Endodermal cell (in vitro differentiated cells): ENCODE measurements at regions not wholly inside any gene's neighbourhood (a gene's known extent, or its start where the extent isn't known, plus 50 kb on each side); places are given as distances from the start of the nearest gene placed in this dataset.

Source experiments
- DNase-seq: peaks from one replicate; pipeline ENCODE4 v3.0.0-alpha.2; 2017
- H3K27ac ChIP-seq: 2 replicates; pipeline ENCODE4 v1.5.1; 2013; ENCODE audit warnings: mild to moderate bottlenecking, low read depth, low read length, moderate library complexity
- H3K27me3 ChIP-seq: 2 replicates; pipeline ENCODE4 v1.6.1; 2013; ENCODE audit warnings: mild to moderate bottlenecking, low read length, moderate library complexity; ENCODE audit not compliant: insufficient read depth, control insufficient read depth, poor library complexity, severe bottlenecking
- H3K36me3 ChIP-seq: 2 replicates; pipeline ENCODE4 v1.7.0; 2013; ENCODE audit warnings: mild to moderate bottlenecking, low read length, moderate library complexity; ENCODE audit not compliant: control insufficient read depth, insufficient read depth
- H3K4me1 ChIP-seq: one replicate; pipeline ENCODE4 v1.7.0; 2013; ENCODE audit warnings: low read length; ENCODE audit not compliant: control insufficient read depth, insufficient read depth
- H3K4me3 ChIP-seq: 2 replicates; pipeline ENCODE4 v1.5.1; 2013; ENCODE audit warnings: mild to moderate bottlenecking, low read length, moderate library complexity
- H3K9ac ChIP-seq: 2 replicates; pipeline ENCODE4 v1.6.1; 2013; ENCODE audit warnings: mild to moderate bottlenecking, low read length, moderate library complexity; ENCODE audit not compliant: poor library complexity, severe bottlenecking; ENCODE audit errors: extremely low read depth
- H3K9me3 ChIP-seq: 2 replicates; pipeline ENCODE4 v1.6.1; 2013; ENCODE audit warnings: mild to moderate bottlenecking, low read length, moderate library complexity; ENCODE audit not compliant: control insufficient read depth
- H3K27ac Mint-ChIP-seq: 2 replicates; pipeline ENCODE4 v1.8.0; 2020; ENCODE audit warnings: mixed read lengths
- H3K27me3 Mint-ChIP-seq: 2 replicates; pipeline ENCODE4 v1.8.0; 2021; ENCODE audit warnings: mild to moderate bottlenecking, mixed read lengths; ENCODE audit not compliant: insufficient read depth
- H3K36me3 Mint-ChIP-seq: 2 replicates; pipeline ENCODE4 v1.8.0; 2020; ENCODE audit warnings: low read depth, mixed read lengths
- H3K4me1 Mint-ChIP-seq: 2 replicates; pipeline ENCODE4 v1.8.0; 2020; ENCODE audit warnings: mixed read lengths
- H3K4me3 Mint-ChIP-seq: 2 replicates; pipeline ENCODE4 v1.8.0; 2020; ENCODE audit warnings: mild to moderate bottlenecking, moderate library complexity, mixed read lengths
- H3K9me3 Mint-ChIP-seq: 2 replicates; pipeline ENCODE4 v1.8.0; 2020; ENCODE audit warnings: mild to moderate bottlenecking, mixed read lengths
- CTCF ChIP-seq: fragments of 200-600 bp; sonication (generic); conservative IDR thresholded peaks from 2 replicates; pipeline ENCODE4 v1.5.0; 2021; ENCODE audit warnings: antibody characterized with exemption, mild to moderate bottlenecking
- WGBS, 2 experiments: methylation state at CpG; one replicate each; pipeline versions ENCODE4 v1.1.5 to v1.1.7; 2013; ENCODE audit warnings: missing lambda C conversion rate in 2 of 2, mixed read lengths in 1 of 2; ENCODE audit not compliant: insufficient coverage in 1 of 2, insufficient read length in 1 of 2; 5-methylcytosine and 5-hydroxymethylcytosine counted together

DNA sequence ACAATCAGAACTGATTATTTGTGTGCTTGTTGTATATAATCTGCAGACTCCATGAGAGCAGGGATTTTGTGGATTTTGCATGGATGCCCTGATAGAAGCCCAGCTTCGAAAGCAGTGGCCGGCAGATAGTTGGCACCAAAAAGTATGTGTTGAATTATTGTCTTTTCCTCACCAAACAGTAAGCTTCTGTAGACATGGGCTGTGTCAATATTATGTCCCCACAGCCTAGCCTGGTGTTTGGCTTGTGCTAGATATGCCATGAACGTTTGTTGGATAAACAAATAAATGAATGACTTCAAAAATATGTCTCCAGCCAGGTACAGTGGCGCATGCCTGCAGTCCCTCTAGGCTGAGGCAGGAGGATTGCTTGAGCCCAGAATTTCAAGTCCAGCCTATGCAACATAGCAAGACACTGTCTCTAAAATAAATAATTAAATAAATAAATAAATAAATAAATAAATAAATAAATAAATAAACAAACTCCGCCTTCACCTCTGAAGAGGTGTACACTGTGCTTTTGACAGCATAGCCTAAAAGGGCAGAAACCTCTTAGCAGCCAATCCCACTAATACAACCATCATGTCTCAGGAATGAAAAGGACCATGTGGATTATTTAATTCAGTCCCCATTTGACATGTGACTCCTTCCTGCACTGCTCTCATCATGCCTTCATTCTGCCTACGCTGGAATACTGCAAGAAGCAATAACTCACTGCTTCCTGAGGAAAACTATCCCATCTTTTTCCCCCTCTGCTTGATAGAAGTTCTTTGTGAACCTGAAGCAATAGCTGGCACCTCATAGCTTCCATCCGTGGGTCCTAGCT lies 335.2 kb downstream of the FBXW7 start:
- 87 to 96% methylated on average over 3 to 7 of the region's 7 CpGs for WGBS, 2 experiments
- H3K9me3 Mint-ChIP-seq: no peaks in the 10 kb centered on the region

DNA sequence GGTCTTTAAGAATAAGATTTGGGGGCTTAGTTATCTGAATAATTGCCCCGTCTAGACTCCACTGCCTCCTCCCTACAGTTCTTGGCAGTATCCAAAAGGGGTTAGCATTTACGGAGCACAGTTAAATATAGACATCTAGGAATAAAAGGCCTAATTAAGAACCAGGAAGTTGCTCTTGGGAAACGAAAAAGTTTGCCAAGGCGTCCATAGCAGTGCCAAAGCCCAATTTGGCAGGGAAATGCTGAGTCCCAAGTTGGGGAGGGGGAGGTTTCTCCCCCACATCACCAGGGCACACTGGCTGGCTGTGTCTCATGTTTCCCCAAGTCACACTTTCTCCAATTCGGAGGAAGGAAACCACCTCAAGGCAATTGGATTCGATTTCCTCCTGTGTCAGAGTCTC lies 338.7 kb downstream of the FBXW7 start:
- Histone ChIP-seq H3K36me3 (no peaks in the 10 kb centered on the region), H3K4me3 (no peak overlapping the region), H3K4me1 (no peaks in the 10 kb centered on the region), H3K9me3 (no peaks in the 10 kb centered on the region), H3K9ac (no peak overlapping the region), H3K27ac (no peak overlapping the region), H3K27me3 (no peaks in the 10 kb centered on the region)
- WGBS, 2 experiments: 91 to 92% methylated on average over 4 to 6 of the region's 6 CpGs
- Mint-ChIP-seq H3K27ac (no peak overlapping the region), H3K4me3 (no peak overlapping the region), H3K4me1 (no peaks in the 10 kb centered on the region), H3K9me3 (peaks cover 4% of the 10 kb centered on the region), H3K27me3 (peaks cover 2% of the 10 kb centered on the region), H3K36me3 (no peaks in the 10 kb centered on the region)
- no peak for TF ChIP-seq CTCF
- no peak for DNase-seq

More for the DNA sequence above, 335.2 kb downstream of the FBXW7 start:
- Histone ChIP-seq H3K9me3 (no peaks in the 10 kb centered on the region), H3K36me3 (no peaks in the 10 kb centered on the region), H3K27ac (no peak overlapping the region), H3K4me3 (no peak overlapping the region), H3K9ac (no peak overlapping the region), H3K4me1 (no peaks in the 10 kb centered on the region), H3K27me3 (no peaks in the 10 kb centered on the region)
- H3K4me3 Mint-ChIP-seq: no peak overlapping the region
- no peaks in the 10 kb centered on the region for H3K4me1 Mint-ChIP-seq
- H3K27ac Mint-ChIP-seq: no peak overlapping the region
- no peak for DNase-seq
- TF ChIP-seq CTCF: no peak
- peaks cover 2% of the 10 kb centered on the region for H3K27me3 Mint-ChIP-seq
- no peaks in the 10 kb centered on the region for H3K36me3 Mint-ChIP-seq

- Mint-ChIP-seq H3K36me3 (no peaks in the 10 kb centered on the region), H3K27ac (no peak overlapping the region), H3K4me3 (no peak overlapping the region), H3K9me3 (peaks cover 4% of the 10 kb centered on the region), H3K4me1 (no peaks in the 10 kb centered on the region), H3K27me3 (no peaks in the 10 kb centered on the region)
- Histone ChIP-seq H3K27ac (no peak overlapping the region), H3K4me3 (no peak overlapping the region), H3K36me3 (no peaks in the 10 kb centered on the region), H3K9me3 (no peaks in the 10 kb centered on the region), H3K4me1 (no peaks in the 10 kb centered on the region), H3K9ac (no peak overlapping the region), H3K27me3 (no peaks in the 10 kb centered on the region)
- TF ChIP-seq CTCF: no peak
- DNase-seq: no peak
- 79 to 85% methylated on average over 3 to 4 of the region's 4 CpGs for WGBS, 2 experiments
Observed at GRCh38 chr4:152195888-152196287, 340.0 kb downstream of the FBXW7 start.
